Ovary (tissue), 3 donors: ENCODE measurements at regions not wholly inside any gene's neighbourhood (a gene's known extent, or its start where the extent isn't known, plus 50 kb on each side); places are given as distances from the start of the nearest gene placed in this dataset.

Source experiments
- EP300 ChIP-seq: sonication (generic); formaldehyde crosslinking; IDR thresholded peaks from one replicate; pipeline ENCODE4 v1.6.1; 2017; ENCODE audit warnings: antibody characterized with exemption
- POLR2A ChIP-seq: fragments of 450-650 bp; IDR thresholded peaks from one replicate; pipeline ENCODE4 v1.6.1; 2017; ENCODE audit warnings: antibody characterized with exemption, mild to moderate bottlenecking, moderate library complexity
- TF ChIP-seq, protein P1 (sequence below), 3 donors: fragments of 450-650 bp in 2 of 3; fragments of 200-600 bp in 1 of 3; IDR thresholded peaks; one replicate each; pipeline versions ENCODE4 v1.5.1 to v1.8.0; 2016 to 2022; ENCODE audit warnings: antibody characterized with exemption in 3 of 3, mild to moderate bottlenecking in 1 of 3
- donor health status: DM: no; HTN: no; CAD: no.

DNA sequence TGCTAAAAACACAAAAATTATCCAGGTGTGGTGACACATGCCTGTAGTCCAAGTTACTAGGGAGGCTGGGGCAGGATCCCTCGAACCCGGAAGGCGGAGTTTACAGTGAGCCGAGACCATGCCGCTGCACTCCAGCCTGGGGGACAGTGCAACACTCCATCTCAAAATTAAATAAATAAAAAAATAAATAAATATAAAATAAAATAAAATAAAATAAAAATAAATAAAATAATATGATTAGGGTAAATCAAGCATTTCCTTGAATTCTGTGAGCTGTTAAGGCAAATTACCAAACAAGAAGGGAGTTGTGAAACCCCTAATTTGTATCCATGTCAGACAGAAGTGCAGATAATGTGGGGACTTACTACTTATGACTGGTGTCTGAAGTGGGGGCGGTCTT, 1928.9 kb upstream of the IGFBP7 start:
- TF ChIP-seq, protein P1, sequence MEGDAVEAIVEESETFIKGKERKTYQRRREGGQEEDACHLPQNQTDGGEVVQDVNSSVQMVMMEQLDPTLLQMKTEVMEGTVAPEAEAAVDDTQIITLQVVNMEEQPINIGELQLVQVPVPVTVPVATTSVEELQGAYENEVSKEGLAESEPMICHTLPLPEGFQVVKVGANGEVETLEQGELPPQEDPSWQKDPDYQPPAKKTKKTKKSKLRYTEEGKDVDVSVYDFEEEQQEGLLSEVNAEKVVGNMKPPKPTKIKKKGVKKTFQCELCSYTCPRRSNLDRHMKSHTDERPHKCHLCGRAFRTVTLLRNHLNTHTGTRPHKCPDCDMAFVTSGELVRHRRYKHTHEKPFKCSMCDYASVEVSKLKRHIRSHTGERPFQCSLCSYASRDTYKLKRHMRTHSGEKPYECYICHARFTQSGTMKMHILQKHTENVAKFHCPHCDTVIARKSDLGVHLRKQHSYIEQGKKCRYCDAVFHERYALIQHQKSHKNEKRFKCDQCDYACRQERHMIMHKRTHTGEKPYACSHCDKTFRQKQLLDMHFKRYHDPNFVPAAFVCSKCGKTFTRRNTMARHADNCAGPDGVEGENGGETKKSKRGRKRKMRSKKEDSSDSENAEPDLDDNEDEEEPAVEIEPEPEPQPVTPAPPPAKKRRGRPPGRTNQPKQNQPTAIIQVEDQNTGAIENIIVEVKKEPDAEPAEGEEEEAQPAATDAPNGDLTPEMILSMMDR (IDR thresholded peaks at IDR 0.05), result no peak
- no peak for TF ChIP-seq POLR2A
- TF ChIP-seq EP300, result no peak
